ENCODE measurements at regions not wholly inside any gene's neighbourhood (a gene's known extent, or its start where the extent isn't known, plus 50 kb on each side); places are given as distances from the start of the nearest gene placed in this dataset.
"Not testable (repeated sequence)": the region's sequence is repeated elsewhere in the genome, so short reads cannot be mapped to it uniquely, and the experiment has no call there.

- Histone ChIP-seq H3K27me3 (no peaks in the 10 kb centered on the region), H3K9me3 (no peaks in the 10 kb centered on the region), H3K4me3 (no peak overlapping the region), H3K4me1 (no peaks in the 10 kb centered on the region), H3K36me3 (no peaks in the 10 kb centered on the region), H3K27ac (no peak overlapping the region)
- DNase-seq: no peak
- intact Hi-C loops (cut with DNase I; ENCODE audit: low total_unique reads): no loop called here
- TF ChIP-seq CTCF (IDR thresholded peaks at IDR 0.05): no peak
Measured at GRCh38 chr1:185388346-185388745, 71.3 kb upstream of the IVNS1ABP start.

GRCh38 chr1:185385991-185386390 lies 68.9 kb upstream of the IVNS1ABP start:
- Histone ChIP-seq H3K9me3 (no peaks in the 10 kb centered on the region), H3K27ac (no peak overlapping the region), H3K36me3 (no peaks in the 10 kb centered on the region), H3K4me1 (no peaks in the 10 kb centered on the region), H3K27me3 (no peaks in the 10 kb centered on the region), H3K4me3 (no peak overlapping the region)
- TF ChIP-seq CTCF (IDR thresholded peaks at IDR 0.05) (no peak), POLR2A (IDR thresholded peaks at IDR 0.05) (no peak)
- no peak for DNase-seq
- intact Hi-C loops (cut with DNase I; ENCODE audit: low total_unique reads): no loop called here

- H3K36me3 ChIP-seq; H3K4me3 ChIP-seq; intact Hi-C loops (cut with DNase I; ENCODE audit: low total_unique reads); H3K4me1 ChIP-seq; H3K9me3 ChIP-seq; DNase-seq; H3K27ac ChIP-seq; H3K27me3 ChIP-seq: not testable (repeated sequence)
Measured at GRCh38 chr1:185383805-185384204, 66.8 kb upstream of the IVNS1ABP start.

- no peaks in the 10 kb centered on the region for H3K4me1 ChIP-seq
- TF ChIP-seq CTCF (IDR thresholded peaks at IDR 0.05) (no peak), POLR2A (IDR thresholded peaks at IDR 0.05) (no peak)
- H3K4me3 ChIP-seq: no peak overlapping the region
- no peaks in the 10 kb centered on the region for H3K27me3 ChIP-seq
- intact Hi-C loops (cut with DNase I; ENCODE audit: low total_unique reads): no loop called here
- H3K36me3 ChIP-seq: no peaks in the 10 kb centered on the region
- H3K9me3 ChIP-seq: no peaks in the 10 kb centered on the region
- no peak overlapping the region for H3K27ac ChIP-seq
- DNase-seq: no peak
Measured at GRCh38 chr1:185377831-185378230, 60.8 kb upstream of the IVNS1ABP start.

GRCh38 chr1:185376840-185377635 lies 60.0 kb upstream of the IVNS1ABP start:
- Histone ChIP-seq H3K27ac (no peak overlapping the region), H3K4me1 (no peaks in the 10 kb centered on the region), H3K36me3 (no peaks in the 10 kb centered on the region), H3K4me3 (no peak overlapping the region), H3K27me3 (no peaks in the 10 kb centered on the region), H3K9me3 (no peaks in the 10 kb centered on the region)
- intact Hi-C loops (cut with DNase I; ENCODE audit: low total_unique reads): no loop called here
- DNase-seq: no peak
- TF ChIP-seq POLR2A (IDR thresholded peaks at IDR 0.05) (no peak), CTCF (IDR thresholded peaks at IDR 0.05) (no peak)

- no peaks in the 10 kb centered on the region for H3K36me3 ChIP-seq
- no peak overlapping the region for H3K27ac ChIP-seq
- TF ChIP-seq CTCF (IDR thresholded peaks at IDR 0.05): no peak
- TF ChIP-seq POLR2A (IDR thresholded peaks at IDR 0.05): no peak
- DNase-seq: no peak
- H3K4me1 ChIP-seq: no peaks in the 10 kb centered on the region
- H3K4me3 ChIP-seq: no peak overlapping the region
- no peaks in the 10 kb centered on the region for H3K9me3 ChIP-seq
- intact Hi-C loops (cut with DNase I; ENCODE audit: low total_unique reads): no loop called here
- no peaks in the 10 kb centered on the region for H3K27me3 ChIP-seq
Measured at GRCh38 chr1:185376288-185376687, 59.2 kb upstream of the IVNS1ABP start.
